GM12878 (cell line): ENCODE measurements at regions not wholly inside any gene's neighbourhood (a gene's known extent, or its start where the extent isn't known, plus 50 kb on each side); places are given as distances from the start of the nearest gene placed in this dataset.

Experiments used
- ASH2L ChIP-seq: fragments of 300-600, 200-600 bp; sonication (generic); IDR thresholded peaks from 2 replicates; pipeline ENCODE4 v1.6.1; 2017; ENCODE audit warnings: low read depth, mild to moderate bottlenecking, borderline replicate concordance
- ATF2 ChIP-seq: IDR thresholded peaks from 2 replicates; pipeline ENCODE4 v1.6.1; 2012; ENCODE audit warnings: low read length, inconsistent platforms
- CREB1 ChIP-seq: IDR thresholded peaks from 2 replicates; pipeline ENCODE4 v1.6.1; 2012; ENCODE audit warnings: low read depth, mild to moderate bottlenecking, inconsistent platforms
- EP300 ChIP-seq, 2 experiments: fragments of 150-350 bp in 1 of 2; IDR thresholded peaks; 2 replicates each; pipeline ENCODE4 v1.6.1; 2011 to 2012; ENCODE audit warnings: low read depth in 2 of 2, low read length in 2 of 2, borderline replicate concordance in 1 of 2, improper control_type of control experiment in 1 of 2, inconsistent platforms in 1 of 2; ENCODE audit not compliant: control insufficient read depth in 1 of 2
- FOS ChIP-seq: IDR thresholded peaks from 3 replicates; pipeline ENCODE4 v1.6.1; 2011; ENCODE audit warnings: borderline replicate concordance; ENCODE audit not compliant: insufficient read length; ENCODE audit errors: extremely low read depth
- HDAC6 ChIP-seq: fragments of 200-600 bp; sonication (generic); IDR thresholded peaks from one replicate; pipeline ENCODE4 v1.8.0; 2017; ENCODE audit warnings: antibody characterized with exemption; ENCODE audit not compliant: unreplicated experiment
- NFXL1 ChIP-seq: fragments of 450-650 bp; IDR thresholded peaks from 2 replicates; pipeline ENCODE4 v1.6.1; 2017; ENCODE audit warnings: antibody characterized with exemption, mild to moderate bottlenecking, borderline replicate concordance
- POLR2A ChIP-seq: IDR thresholded peaks from 2 replicates; pipeline ENCODE4 v1.6.1; 2011; ENCODE audit warnings: low read depth, mild to moderate bottlenecking, low read length
- STAT3 ChIP-seq: IDR thresholded peaks from 2 replicates; pipeline ENCODE4 v1.6.1; 2011; ENCODE audit warnings: low read depth, low read length, improper control_type of control experiment
- YBX1 ChIP-seq: fragments of 450-650 bp; IDR thresholded peaks from 2 replicates; pipeline ENCODE4 v1.6.1; 2016; ENCODE audit warnings: antibody characterized with exemption
- ZNF207 ChIP-seq: fragments of 450-650 bp; IDR thresholded peaks from 2 replicates; pipeline ENCODE4 v1.6.1; 2014; ENCODE audit warnings: antibody characterized with exemption, mild to moderate bottlenecking, borderline replicate concordance
- TF ChIP-seq, protein P1 (sequence below), 3 experiments: IDR thresholded peaks in 2 of 3; conservative IDR thresholded peaks in 1 of 3; 2 replicates each; pipeline ENCODE4 v1.5.1; 2011; ENCODE audit warnings: low read depth in 3 of 3, low read length in 3 of 3, mild to moderate bottlenecking in 3 of 3, control low read depth in 2 of 3, moderate library complexity in 2 of 3, inconsistent platforms in 1 of 3, mixed read lengths in 1 of 3; ENCODE audit not compliant: control insufficient read depth in 2 of 3, insufficient read depth in 1 of 3; ENCODE audit errors: extremely low read depth in 1 of 3
- TF ChIP-seq, protein P2 (sequence below): fragments of 450-650 bp; IDR thresholded peaks from 2 replicates; pipeline ENCODE4 v1.6.1; 2018; ENCODE audit warnings: borderline replicate concordance, mild to moderate bottlenecking; ENCODE audit not compliant: partially characterized antibody

DNA sequence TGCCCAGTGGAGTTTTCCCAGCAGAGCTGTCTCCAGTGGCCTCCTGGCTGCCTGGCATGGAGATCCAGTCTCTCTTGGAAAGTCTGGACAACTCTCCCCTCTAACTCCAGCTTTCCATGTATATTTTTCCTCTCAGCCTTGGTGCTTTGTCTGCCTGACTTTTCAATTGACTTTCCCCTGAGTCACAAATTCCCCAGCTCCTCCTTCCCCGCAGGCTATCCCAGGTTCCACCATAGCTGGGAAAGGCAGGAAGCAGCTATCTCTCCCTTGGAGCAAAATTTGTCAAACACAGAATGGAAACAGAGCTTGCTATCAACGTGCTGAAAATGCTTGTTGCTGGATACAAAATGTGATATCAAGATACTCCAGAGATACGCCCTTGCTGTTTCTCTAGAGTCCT is 384.8 kb downstream of the TMEM135 start:
- TF ChIP-seq FOS (no peak), STAT3 (no peak), YBX1 (no peak), EP300 (IDR thresholded peaks at IDR 0.05; ENCODE audit: borderline replicate concordance in 1 of 2, control insufficient read depth in 1 of 2, low read depth in 2 of 2, low read length in 2 of 2) (no peak), POLR2A (no peak), ATF2 (no peak), ZNF207 (no peak), HDAC6 (no peak), NFXL1 (no peak), ASH2L (no peak), CREB1 (no peak)
- TF ChIP-seq, protein P1, sequence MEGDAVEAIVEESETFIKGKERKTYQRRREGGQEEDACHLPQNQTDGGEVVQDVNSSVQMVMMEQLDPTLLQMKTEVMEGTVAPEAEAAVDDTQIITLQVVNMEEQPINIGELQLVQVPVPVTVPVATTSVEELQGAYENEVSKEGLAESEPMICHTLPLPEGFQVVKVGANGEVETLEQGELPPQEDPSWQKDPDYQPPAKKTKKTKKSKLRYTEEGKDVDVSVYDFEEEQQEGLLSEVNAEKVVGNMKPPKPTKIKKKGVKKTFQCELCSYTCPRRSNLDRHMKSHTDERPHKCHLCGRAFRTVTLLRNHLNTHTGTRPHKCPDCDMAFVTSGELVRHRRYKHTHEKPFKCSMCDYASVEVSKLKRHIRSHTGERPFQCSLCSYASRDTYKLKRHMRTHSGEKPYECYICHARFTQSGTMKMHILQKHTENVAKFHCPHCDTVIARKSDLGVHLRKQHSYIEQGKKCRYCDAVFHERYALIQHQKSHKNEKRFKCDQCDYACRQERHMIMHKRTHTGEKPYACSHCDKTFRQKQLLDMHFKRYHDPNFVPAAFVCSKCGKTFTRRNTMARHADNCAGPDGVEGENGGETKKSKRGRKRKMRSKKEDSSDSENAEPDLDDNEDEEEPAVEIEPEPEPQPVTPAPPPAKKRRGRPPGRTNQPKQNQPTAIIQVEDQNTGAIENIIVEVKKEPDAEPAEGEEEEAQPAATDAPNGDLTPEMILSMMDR (IDR thresholded peaks at IDR 0.05 in 2 of 3, conservative IDR thresholded peaks at IDR 0.05 in 1 of 3; ENCODE audit: control insufficient read depth in 2 of 3, extremely low read depth in 1 of 3, insufficient read depth in 1 of 3, low read depth in 3 of 3, low read length in 3 of 3) = no peak
- TF ChIP-seq, protein P2, sequence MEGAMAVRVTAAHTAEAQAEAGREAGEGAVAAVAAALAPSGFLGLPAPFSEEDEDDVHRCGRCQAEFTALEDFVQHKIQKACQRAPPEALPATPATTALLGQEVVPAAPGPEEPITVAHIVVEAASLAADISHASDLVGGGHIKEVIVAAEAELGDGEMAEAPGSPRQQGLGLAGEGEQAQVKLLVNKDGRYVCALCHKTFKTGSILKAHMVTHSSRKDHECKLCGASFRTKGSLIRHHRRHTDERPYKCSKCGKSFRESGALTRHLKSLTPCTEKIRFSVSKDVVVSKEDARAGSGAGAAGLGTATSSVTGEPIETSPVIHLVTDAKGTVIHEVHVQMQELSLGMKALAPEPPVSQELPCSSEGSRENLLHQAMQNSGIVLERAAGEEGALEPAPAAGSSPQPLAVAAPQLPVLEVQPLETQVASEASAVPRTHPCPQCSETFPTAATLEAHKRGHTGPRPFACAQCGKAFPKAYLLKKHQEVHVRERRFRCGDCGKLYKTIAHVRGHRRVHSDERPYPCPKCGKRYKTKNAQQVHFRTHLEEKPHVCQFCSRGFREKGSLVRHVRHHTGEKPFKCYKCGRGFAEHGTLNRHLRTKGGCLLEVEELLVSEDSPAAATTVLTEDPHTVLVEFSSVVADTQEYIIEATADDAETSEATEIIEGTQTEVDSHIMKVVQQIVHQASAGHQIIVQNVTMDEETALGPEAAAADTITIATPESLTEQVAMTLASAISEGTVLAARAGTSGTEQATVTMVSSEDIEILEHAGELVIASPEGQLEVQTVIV = no peak
